Common myeloid progenitor, CD34-positive (primary cell): ENCODE measurements at regions not wholly inside any gene's neighbourhood (a gene's known extent, or its start where the extent isn't known, plus 50 kb on each side); places are given as distances from the start of the nearest gene placed in this dataset.
A peak's percentile ranks its signal among the peaks of the same experiment; 100 is the strongest.

Experiments
- CTCF ChIA-PET: fragments of 350-600 bp; sonication (Branson Sonifier 250); formaldehyde crosslinking; loops from one replicate; lab custom pipeline; 2021; ENCODE audit warnings: antibody characterized with exemption; lab: Charles Lee
- POLR2A ChIA-PET: fragments of 350-600 bp; sonication (Branson Sonifier 250); formaldehyde crosslinking; loops from one replicate; lab custom pipeline; 2021; ENCODE audit warnings: antibody characterized with exemption; lab: Charles Lee
- DNase-seq, 3 donors: peaks; one replicate each; pipeline versions ENCODE4 v3.0.0 to v3.0.0-alpha.2; 2013
- H3K27ac ChIP-seq, 2 experiments: 1 replicate in 1 of 2; 2 replicates in 1 of 2; pipeline ENCODE4 v1.7.0; 2013; ENCODE audit warnings: inconsistent platforms in 2 of 2, low read length in 2 of 2, mild to moderate bottlenecking in 2 of 2, low read depth in 1 of 2, moderate library complexity in 1 of 2; ENCODE audit not compliant: severe bottlenecking in 2 of 2, insufficient read depth in 1 of 2, poor library complexity in 1 of 2
- H3K27me3 ChIP-seq, 5 experiments: replicated peaks in 2 of 5; 1 replicate in 3 of 5; 2 replicates in 2 of 5; pipeline versions ENCODE4 v1.6.1 to v1.7.0; 2013; ENCODE audit warnings: low read length in 4 of 5, mild to moderate bottlenecking in 2 of 5, moderate library complexity in 2 of 5, inconsistent platforms in 1 of 5; ENCODE audit not compliant: insufficient read depth in 5 of 5, control insufficient read depth in 4 of 5
- H3K36me3 ChIP-seq, 4 experiments: 1 replicate in 2 of 4; 2 replicates in 2 of 4; pipeline versions ENCODE4 v1.6.1 to v1.7.0; 2013; ENCODE audit warnings: low read length in 3 of 4, control low read depth in 1 of 4, mild to moderate bottlenecking in 1 of 4; ENCODE audit not compliant: control insufficient read depth in 4 of 4, insufficient read depth in 4 of 4
- H3K4me1 ChIP-seq, 4 experiments: 1 replicate in 3 of 4; 2 replicates in 1 of 4; pipeline versions ENCODE4 v1.6.1 to v1.7.1; 2013; ENCODE audit warnings: low read length in 3 of 4, mild to moderate bottlenecking in 3 of 4, control low read depth in 1 of 4, inconsistent platforms in 1 of 4, moderate library complexity in 1 of 4; ENCODE audit not compliant: control insufficient read depth in 4 of 4, insufficient read depth in 4 of 4; ENCODE audit errors: control extremely low read depth in 1 of 4
- H3K4me3 ChIP-seq, 7 experiments: 1 replicate in 4 of 7; 2 replicates in 3 of 7; pipeline versions ENCODE4 v1.5.1 to v1.7.0; 2013; ENCODE audit warnings: mild to moderate bottlenecking in 7 of 7, low read length in 6 of 7, moderate library complexity in 6 of 7, inconsistent platforms in 2 of 7, low read depth in 2 of 7, control low read depth in 1 of 7; ENCODE audit not compliant: insufficient read depth in 4 of 7, control insufficient read depth in 1 of 7; ENCODE audit errors: extremely low read depth in 1 of 7
- H3K9me3 ChIP-seq, 5 experiments: 1 replicate in 4 of 5; 2 replicates in 1 of 5; pipeline versions ENCODE4 v1.6.1 to v1.7.1; 2013; ENCODE audit warnings: low read length in 4 of 5, mild to moderate bottlenecking in 2 of 5, inconsistent platforms in 1 of 5, low read depth in 1 of 5, moderate library complexity in 1 of 5; ENCODE audit not compliant: control insufficient read depth in 4 of 5, insufficient read depth in 2 of 5; ENCODE audit errors: control extremely low read depth in 1 of 5
- WGBS: methylation state at CpG from one replicate; pipeline ENCODE4 v1.1.5; 2013; ENCODE audit not compliant: insufficient coverage; 5-methylcytosine and 5-hydroxymethylcytosine counted together

DNA sequence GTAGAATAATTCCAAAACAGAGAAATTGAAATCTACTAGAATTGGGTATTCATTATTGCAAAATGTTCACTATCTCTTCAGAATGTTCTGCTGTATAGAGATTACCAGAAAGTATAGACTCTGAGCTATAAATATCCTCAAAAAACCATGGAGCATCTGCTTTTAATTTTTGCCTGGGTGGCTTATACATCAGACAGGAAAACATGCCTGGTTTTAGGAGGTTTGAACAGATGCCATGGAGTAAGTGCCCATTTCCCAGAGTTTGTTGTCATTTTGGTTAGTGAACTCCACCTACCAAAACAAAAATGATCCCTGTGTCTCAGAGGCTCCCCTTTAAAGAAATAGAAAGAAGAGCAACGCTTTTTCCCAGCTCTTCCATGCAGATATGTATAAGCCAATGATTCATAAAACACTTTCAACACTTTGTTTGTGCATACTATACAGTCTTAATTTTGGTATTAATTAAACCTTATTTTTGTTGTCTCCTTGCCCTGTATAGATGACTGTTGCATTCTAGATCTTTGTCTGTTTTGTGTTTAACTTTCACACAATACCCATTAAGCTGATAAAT lies 68.7 kb downstream of the MEPE start:
- POLR2A ChIA-PET = no interaction called here
- no peaks in the 10 kb centered on the region for H3K9me3 ChIP-seq
- CTCF ChIA-PET = interaction anchor here (1.0 to 3.3 kb wide), 4 partner anchors 11 to 73 kb away, joined by 3 to 15 read pairs (median 4); no protein-coding TSS in a partner anchor
- no peak overlapping the region for H3K4me3 ChIP-seq
- no peaks in the 10 kb centered on the region for H3K36me3 ChIP-seq
- no peak for DNase-seq
- no CpG with 5 or more reads among the region's 1 CpG for WGBS
- H3K27me3 ChIP-seq = no peaks in the 10 kb centered on the region
- H3K4me1 ChIP-seq = peaks cover 0 to 19% (median 6%) of the 10 kb centered on the region in 4 experiments
- no peak overlapping the region for H3K27ac ChIP-seq

- ChIA-PET CTCF (interaction anchor here (0.9 to 3.3 kb wide), 3 partner anchors 7 to 69 kb away, joined by 3 to 15 read pairs (median 3); no protein-coding TSS in a partner anchor), POLR2A (no interaction called here)
- H3K36me3 ChIP-seq = no peaks in the 10 kb centered on the region
- H3K4me3 ChIP-seq = no peak overlapping the region
- no peaks in the 10 kb centered on the region for H3K9me3 ChIP-seq
- DNase-seq = no peak
- WGBS = 98% methylated on average over 6 of the region's 6 CpGs
- no peaks in the 10 kb centered on the region for H3K27me3 ChIP-seq
- peaks cover 0 to 10% (median 3%) of the 10 kb centered on the region in 4 experiments for H3K4me1 ChIP-seq
- H3K27ac ChIP-seq = no peak overlapping the region
These were observed 70.8 kb upstream of the SPP1 start for GRCh38 chr4:87904639-87905160.

GRCh38 chr4:87908336-87908735 lies 67.2 kb upstream of the SPP1 start:
- Histone ChIP-seq H3K9me3 (no peaks in the 10 kb centered on the region), H3K4me1 (peaks cover 0 to 17% (median 1%) of the 10 kb centered on the region in 4 experiments), H3K4me3 (no peak overlapping the region), H3K27me3 (no peaks in the 10 kb centered on the region), H3K27ac (no peak overlapping the region), H3K36me3 (no peaks in the 10 kb centered on the region)
- DNase-seq = no peak
- WGBS = no CpG with 5 or more reads among the region's 1 CpG
- CTCF ChIA-PET = no interaction called here
- POLR2A ChIA-PET = no interaction called here

DNA sequence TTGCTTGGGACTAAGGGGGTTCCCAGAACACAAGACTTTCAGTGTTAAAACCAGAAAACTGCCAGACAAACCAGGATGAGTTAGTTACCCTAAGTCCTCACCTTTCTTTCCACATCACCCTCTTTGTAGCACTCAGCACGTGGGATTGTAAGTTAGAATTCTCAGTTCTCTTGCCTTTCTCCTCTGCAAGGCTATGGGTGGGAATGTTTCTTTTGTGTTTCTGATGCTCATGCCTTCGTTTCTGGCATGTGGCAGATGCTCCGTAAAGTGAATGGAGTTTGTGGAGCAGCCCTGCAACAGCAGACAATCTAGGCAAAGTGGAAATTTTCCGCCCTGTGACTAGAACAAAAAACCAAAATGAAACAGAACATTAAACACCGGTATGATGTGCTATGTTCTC lies 64.7 kb upstream of the SPP1 start:
- no peak for DNase-seq
- POLR2A ChIA-PET = no interaction called here
- CTCF ChIA-PET = no interaction called here
- no peaks in the 10 kb centered on the region for H3K9me3 ChIP-seq
- no peaks in the 10 kb centered on the region for H3K36me3 ChIP-seq
- WGBS = 100% methylated on average over 2 of the region's 5 CpGs
- no peak overlapping the region for H3K27ac ChIP-seq
- no peaks in the 10 kb centered on the region for H3K27me3 ChIP-seq
- no peak overlapping the region for H3K4me3 ChIP-seq
- peaks cover 0 to 17% (median 1%) of the 10 kb centered on the region in 4 experiments for H3K4me1 ChIP-seq

DNA sequence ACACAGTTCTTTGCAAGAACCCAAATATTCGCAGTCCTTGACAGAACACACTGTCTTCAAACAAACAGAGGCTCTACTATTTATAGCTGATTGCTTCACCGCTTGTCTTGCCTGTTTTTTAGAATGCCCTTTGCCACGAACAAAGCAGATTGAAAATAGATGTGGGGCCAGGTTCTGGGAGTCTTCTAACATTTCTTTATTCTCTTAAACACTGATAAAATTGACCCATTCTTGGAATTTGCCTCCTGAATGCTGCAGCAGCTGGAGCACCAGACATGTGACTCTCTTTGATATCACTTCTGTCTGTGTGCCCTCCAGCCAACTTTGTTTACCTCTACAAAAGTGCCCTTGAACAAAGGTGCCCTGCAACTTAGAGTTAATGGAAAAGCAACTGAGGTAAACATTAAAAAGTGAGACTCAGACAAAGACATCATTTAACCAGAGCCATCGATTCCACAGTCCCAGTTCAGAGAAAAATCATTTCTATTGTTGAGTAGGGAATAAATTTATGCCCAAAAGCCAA lies 64.2 kb upstream of the SPP1 start:
- H3K9me3 ChIP-seq = no peaks in the 10 kb centered on the region
- WGBS = 100% methylated on average over 2 of the region's 4 CpGs
- peaks cover 0 to 17% (median 1%) of the 10 kb centered on the region in 4 experiments for H3K4me1 ChIP-seq
- ChIA-PET POLR2A (no interaction called here), CTCF (interaction anchor here (4.8 kb wide), 1 partner anchor 8 kb away, joined by 15 read pairs; no protein-coding TSS in a partner anchor)
- no peaks in the 10 kb centered on the region for H3K27me3 ChIP-seq
- H3K27ac ChIP-seq = no peak overlapping the region
- no peak for DNase-seq
- no peak overlapping the region for H3K4me3 ChIP-seq
- H3K36me3 ChIP-seq = no peaks in the 10 kb centered on the region

- POLR2A ChIA-PET = no interaction called here
- Histone ChIP-seq H3K4me1 (peaks cover 0 to 17% (median 1%) of the 10 kb centered on the region in 4 experiments), H3K27me3 (no peaks in the 10 kb centered on the region), H3K36me3 (no peaks in the 10 kb centered on the region), H3K27ac (no peak overlapping the region), H3K4me3 (no peak overlapping the region), H3K9me3 (no peaks in the 10 kb centered on the region)
- WGBS = 67% methylated on average over 3 of the region's 7 CpGs
- peak in 1 of 3 donors; percentile 27 for DNase-seq
- CTCF ChIA-PET = interaction anchor here (0.8 to 4.8 kb wide), 5 partner anchors 9 to 60 kb away, joined by 3 to 15 read pairs (median 3); no protein-coding TSS in a partner anchor
These were observed 63.1 kb upstream of the SPP1 start for GRCh38 chr4:87912164-87913004.
